Retinal pigment epithelial cell (primary cell): ENCODE measurements at regions not wholly inside any gene's neighbourhood (a gene's known extent, or its start where the extent isn't known, plus 50 kb on each side); places are given as distances from the start of the nearest gene placed in this dataset.

Experiments
- DNase-seq: peaks from one replicate; pipeline ENCODE4 v3.0.0-alpha.2; 2010; ENCODE audit warnings: low read depth
- H3K4me3 ChIP-seq: 2 replicates; pipeline ENCODE4 v1.5.1; 2011; ENCODE audit warnings: mild to moderate bottlenecking, low read length, control low read depth, moderate library complexity
- CTCF ChIP-seq: conservative IDR thresholded peaks from 2 replicates; pipeline ENCODE4 v1.5.1; 2011; ENCODE audit warnings: low read depth, low read length, control low read depth, inconsistent platforms

GRCh38 chr12:118822512-118822911, 158.8 kb upstream of the SRRM4 start:
- DNase-seq: no peak
- no peak for TF ChIP-seq CTCF
- H3K4me3 ChIP-seq: no peak overlapping the region

- DNase-seq: no peak
- no peak overlapping the region for H3K4me3 ChIP-seq
- TF ChIP-seq CTCF: no peak
These were observed 154.3 kb upstream of the SRRM4 start for GRCh38 chr12:118827047-118827446.

GRCh38 chr12:118827606-118828005, 153.7 kb upstream of the SRRM4 start:
- H3K4me3 ChIP-seq: no peak overlapping the region
- no peak for TF ChIP-seq CTCF
- DNase-seq: no peak

- no peak for DNase-seq
- H3K4me3 ChIP-seq: no peak overlapping the region
- no peak for TF ChIP-seq CTCF
These were observed 151.0 kb upstream of the SRRM4 start for GRCh38 chr12:118830296-118830695.

GRCh38 chr12:118835926-118836325, 145.4 kb upstream of the SRRM4 start:
- no peak for DNase-seq
- H3K4me3 ChIP-seq: no peak overlapping the region
- no peak for TF ChIP-seq CTCF

- no peak for DNase-seq
- no peak overlapping the region for H3K4me3 ChIP-seq
- no peak for TF ChIP-seq CTCF
These were observed 140.9 kb upstream of the SRRM4 start for GRCh38 chr12:118840399-118840798.

GRCh38 chr12:118840878-118841277, 140.5 kb upstream of the SRRM4 start:
- DNase-seq: no peak
- H3K4me3 ChIP-seq: no peak overlapping the region
- TF ChIP-seq CTCF: no peak
